CD4-positive, alpha-beta T cell treated with Interferon gamma for 1 hour (primary cell): ENCODE measurements at regions not wholly inside any gene's neighbourhood (a gene's known extent, or its start where the extent isn't known, plus 50 kb on each side); places are given as distances from the start of the nearest gene placed in this dataset.
A peak's percentile ranks its signal among the peaks of the same experiment; 100 is the strongest.
"Not testable (repeated sequence)": the region's sequence is repeated elsewhere in the genome, so short reads cannot be mapped to it uniquely, and the experiment has no call there.

Experiments
- DNase-seq: peaks from one replicate; pipeline ENCODE4 v3.0.0-alpha.2; 2020

DNA sequence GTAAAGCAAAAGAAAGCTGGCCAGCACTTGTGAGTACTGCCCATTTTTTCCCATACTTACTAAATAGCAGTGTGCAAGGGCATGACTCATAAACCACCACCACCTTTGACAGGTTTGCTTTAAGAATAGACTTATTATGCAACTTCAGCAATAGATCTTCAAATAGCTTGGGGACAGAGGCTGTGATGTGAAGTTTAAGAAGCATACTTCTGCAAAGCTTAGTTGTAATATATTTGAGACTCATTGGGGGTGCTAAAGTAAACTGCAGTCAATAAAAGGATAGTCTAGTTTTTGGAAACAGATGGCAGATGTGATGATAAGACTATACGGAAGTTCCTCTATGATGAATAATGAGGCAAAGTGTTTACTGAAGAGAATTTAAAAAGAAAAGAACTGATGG, 210.0 kb downstream of the PLA2G4A start:
- no peak for DNase-seq

- DNase-seq, result no peak
Measured at GRCh38 chr1:187041104-187041503, 212.4 kb downstream of the PLA2G4A start.

DNA sequence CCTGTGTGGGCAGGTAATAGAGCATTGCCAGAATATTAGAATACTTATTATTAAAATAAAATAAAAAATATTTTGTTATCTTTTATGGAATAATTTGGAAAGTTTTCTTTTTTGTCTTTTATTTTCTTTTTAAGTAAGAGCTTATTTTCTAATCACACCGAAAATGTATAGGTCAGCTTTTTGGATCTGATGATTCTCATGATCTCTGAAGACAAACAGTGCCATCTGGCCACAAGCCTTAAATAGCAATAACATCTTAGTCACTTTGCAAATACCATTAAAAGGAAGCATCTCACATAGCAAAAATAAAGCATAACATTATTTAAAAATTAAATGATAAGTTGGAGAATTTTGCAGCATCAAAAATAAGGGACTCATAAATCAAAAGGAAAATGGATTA, 213.8 kb downstream of the PLA2G4A start:
- DNase-seq, result no peak

GRCh38 chr1:187043433-187043832, 214.7 kb downstream of the PLA2G4A start:
- not testable (repeated sequence) for DNase-seq

DNA sequence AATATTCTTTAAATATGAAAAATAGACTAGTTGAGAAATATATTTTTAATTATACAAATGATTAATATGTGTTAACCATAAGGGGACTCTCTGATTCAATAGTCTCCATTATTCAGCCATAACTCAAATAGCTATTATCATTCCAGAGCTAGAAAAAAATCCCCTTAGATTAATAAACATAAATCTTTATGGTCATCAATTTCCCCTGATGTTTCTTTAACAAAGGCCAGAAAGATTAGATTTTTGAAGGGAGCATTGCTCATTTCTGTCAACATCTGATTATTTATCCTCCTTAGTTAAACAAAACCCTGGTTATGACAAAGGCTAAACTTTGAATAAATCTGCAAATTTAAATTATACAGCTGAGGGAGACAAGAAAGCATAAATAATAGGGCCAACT, 215.7 kb downstream of the PLA2G4A start:
- DNase-seq, result no peak

DNA sequence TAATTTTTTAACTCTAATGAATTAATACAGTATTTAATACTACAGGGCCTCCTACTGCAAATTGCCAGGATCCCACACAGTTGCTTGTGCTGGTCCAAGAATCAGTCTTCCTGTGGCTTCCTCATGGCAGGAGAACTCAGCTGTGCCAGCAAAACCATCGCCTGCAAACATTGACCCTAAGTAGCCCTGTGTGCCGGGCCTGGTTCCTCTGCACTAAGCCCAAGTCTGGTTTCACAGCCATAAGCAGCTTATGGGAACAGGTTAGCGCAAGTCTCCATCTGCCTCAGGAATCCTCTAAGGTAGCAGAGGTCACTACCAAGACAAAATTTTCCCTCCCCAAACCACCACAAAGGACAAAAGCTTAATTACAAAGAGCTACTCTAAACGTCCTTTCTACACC, 216.6 kb downstream of the PLA2G4A start:
- DNase-seq, result no peak

- no peak for DNase-seq
Measured at GRCh38 chr1:187046293-187046692, 217.5 kb downstream of the PLA2G4A start.

GRCh38 chr1:187047298-187047697, 218.5 kb downstream of the PLA2G4A start:
- no peak for DNase-seq

GRCh38 chr1:187051618-187052232, 223.0 kb downstream of the PLA2G4A start:
- DNase-seq, result no peak

- no peak for DNase-seq
Measured at GRCh38 chr1:187053876-187054275, 225.1 kb downstream of the PLA2G4A start.

- no peak for DNase-seq
Measured at GRCh38 chr1:187054862-187055757, 226.4 kb downstream of the PLA2G4A start.

- no peak for DNase-seq
Measured at GRCh38 chr1:187063271-187063670, 234.5 kb downstream of the PLA2G4A start.

GRCh38 chr1:187067160-187067559, 238.4 kb downstream of the PLA2G4A start:
- no peak for DNase-seq

DNA sequence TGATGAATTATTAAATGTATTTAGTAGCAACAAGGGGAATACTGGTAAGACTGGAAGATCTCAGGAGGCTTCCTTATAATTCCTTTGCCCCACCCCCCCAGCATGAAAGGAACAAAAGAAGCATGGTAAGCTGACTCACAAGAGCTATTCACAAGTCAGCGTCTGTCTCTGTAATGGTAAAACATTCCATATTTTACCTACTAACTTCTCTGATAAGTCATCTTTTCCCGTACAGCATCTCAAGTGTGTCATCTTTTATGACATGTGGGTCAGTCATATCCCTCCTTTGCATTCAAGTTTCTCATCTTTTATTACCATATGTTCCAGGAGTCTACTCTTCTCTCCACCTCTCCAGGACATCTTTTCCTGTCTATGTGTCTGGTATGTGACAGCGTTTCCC, 241.3 kb downstream of the PLA2G4A start:
- DNase-seq, result no peak

DNA sequence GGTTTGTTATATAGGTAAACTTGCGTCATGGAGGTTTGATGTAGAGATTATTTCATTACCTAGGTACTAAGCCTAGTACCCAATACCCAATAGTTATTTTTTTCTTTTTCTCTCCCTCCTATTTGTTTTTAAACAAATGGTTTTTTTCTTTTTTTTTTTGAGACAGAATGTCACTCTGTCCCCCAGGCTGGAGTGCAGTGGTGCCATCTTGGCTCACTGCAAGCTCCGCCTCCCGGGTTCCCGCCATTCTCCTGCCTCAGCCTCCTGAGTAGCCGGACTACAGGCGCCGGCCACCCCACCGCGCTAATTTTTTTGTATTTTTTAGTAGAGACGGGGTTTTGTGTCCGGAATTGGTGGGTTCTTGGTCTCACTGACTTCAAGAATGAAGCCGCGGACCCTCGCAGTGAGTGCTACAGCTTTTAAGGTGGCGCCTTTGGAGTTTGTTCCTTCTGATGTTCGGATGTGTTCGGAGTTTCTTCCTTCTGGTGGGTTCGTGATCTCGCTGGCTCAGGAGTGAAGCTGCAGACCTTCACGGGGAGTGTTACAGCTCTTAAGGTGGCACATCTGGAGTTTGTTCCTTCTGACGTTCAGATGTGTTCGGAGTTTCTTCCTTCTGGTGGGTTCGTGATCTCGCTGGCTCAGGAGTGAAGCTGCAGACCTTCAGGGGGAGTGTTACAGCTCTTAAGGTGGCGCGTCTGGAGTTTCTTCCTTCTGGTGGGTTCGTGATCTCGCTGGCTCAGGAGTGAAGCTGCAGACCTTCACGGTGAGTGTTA, 243.7 kb downstream of the PLA2G4A start:
- DNase-seq, result not testable (repeated sequence)

GRCh38 chr1:187073035-187073560, 244.3 kb downstream of the PLA2G4A start:
- DNase-seq, result peak; percentile 3

- not testable (repeated sequence) for DNase-seq
Measured at GRCh38 chr1:187073634-187074245, 245.0 kb downstream of the PLA2G4A start.

DNA sequence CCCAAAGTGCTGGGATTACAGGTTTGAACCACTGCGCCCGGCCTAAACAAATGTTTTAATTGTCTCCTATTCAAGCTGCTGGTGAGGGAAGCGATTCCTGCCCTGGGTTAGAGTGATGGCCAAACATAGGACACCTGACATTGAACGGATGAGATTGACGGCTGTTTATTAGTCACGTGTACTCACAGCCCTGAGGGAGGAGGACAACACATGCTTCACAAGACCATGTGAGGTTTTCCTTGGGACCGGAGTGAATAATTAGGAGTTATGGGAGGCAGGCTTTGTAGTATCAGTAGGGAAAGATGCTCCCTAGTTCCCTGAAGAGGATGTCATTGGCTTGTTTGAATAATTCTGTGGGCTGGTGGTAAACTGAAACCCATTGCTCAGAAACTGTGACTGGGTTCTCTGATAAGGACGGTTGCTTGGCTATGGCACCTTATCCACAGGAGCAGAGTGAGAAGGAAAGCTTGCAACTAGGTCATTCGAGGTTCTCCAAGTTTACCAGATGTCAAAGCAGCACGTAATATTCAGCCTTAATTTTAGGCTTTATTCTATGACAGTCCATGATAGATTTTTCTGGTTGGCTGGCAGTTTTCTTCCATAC, 245.8 kb downstream of the PLA2G4A start:
- DNase-seq, result no peak

DNA sequence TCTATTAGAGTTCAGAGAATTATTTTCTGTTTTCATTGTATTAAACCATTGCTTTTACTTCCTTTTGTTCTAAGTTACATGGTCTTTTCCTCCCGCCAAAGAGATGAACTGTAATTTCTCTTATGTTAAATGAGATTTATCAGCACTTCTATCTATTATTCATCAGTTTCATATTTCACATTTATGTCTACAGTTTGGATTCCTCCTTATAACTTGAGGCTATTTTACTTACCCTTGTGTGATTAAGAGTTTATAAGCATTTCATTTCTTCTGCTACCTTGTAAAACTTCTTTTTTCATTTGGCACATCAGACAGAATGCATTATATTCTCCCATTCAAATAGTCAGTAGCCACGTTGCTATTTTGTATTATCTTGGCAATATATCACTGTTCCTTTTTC, 248.2 kb downstream of the PLA2G4A start:
- no peak for DNase-seq

GRCh38 chr1:187078321-187078720, 249.6 kb downstream of the PLA2G4A start:
- no peak for DNase-seq

- no peak for DNase-seq
Measured at GRCh38 chr1:187078916-187079315, 250.2 kb downstream of the PLA2G4A start.

GRCh38 chr1:187079330-187079729, 250.6 kb downstream of the PLA2G4A start:
- no peak for DNase-seq
